ENCODE measurements at regions not wholly inside any gene's neighbourhood (a gene's known extent, or its start where the extent isn't known, plus 50 kb on each side); places are given as distances from the start of the nearest gene placed in this dataset.

DNA sequence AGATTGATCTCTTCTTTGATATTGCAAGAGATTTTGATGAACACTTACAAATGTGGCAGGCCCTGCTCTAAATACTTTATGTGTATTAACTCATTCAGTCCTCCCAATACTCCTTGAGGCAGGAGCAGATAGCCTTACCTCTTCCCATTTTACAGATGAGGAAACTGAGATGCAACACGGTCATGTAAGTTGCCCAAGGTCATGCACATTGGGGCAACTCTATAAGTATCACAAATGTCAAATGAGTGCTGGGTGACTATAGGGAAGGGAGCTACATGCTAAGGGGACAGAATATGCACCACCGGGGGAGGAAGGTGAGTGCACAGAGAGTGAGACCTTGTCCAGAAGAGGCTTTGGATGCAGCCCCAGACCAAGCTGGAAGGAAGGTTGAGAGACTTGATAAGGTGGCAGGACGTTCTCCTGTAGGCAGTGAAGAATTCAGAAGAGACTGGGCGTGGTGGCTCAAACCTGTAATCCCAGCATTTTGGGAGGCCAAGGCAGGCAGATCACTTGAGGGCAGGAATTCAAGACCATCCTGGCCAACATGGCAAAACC, 132.3 kb upstream of the PWP1 start:
- DNase-seq (ENCODE audit: low spot score), result no peak

- no peak for DNase-seq (ENCODE audit: low spot score)
Measured at GRCh38 chr12:107554941-107555340, 130.7 kb upstream of the PWP1 start.

GRCh38 chr12:107557026-107557425, 128.6 kb upstream of the PWP1 start:
- DNase-seq (ENCODE audit: low spot score), result no peak

- DNase-seq (ENCODE audit: low spot score), result no peak
Measured at GRCh38 chr12:107557589-107558100, 128.0 kb upstream of the PWP1 start.

GRCh38 chr12:107558141-107558815, 127.3 kb upstream of the PWP1 start:
- DNase-seq (ENCODE audit: low spot score), result no peak

DNA sequence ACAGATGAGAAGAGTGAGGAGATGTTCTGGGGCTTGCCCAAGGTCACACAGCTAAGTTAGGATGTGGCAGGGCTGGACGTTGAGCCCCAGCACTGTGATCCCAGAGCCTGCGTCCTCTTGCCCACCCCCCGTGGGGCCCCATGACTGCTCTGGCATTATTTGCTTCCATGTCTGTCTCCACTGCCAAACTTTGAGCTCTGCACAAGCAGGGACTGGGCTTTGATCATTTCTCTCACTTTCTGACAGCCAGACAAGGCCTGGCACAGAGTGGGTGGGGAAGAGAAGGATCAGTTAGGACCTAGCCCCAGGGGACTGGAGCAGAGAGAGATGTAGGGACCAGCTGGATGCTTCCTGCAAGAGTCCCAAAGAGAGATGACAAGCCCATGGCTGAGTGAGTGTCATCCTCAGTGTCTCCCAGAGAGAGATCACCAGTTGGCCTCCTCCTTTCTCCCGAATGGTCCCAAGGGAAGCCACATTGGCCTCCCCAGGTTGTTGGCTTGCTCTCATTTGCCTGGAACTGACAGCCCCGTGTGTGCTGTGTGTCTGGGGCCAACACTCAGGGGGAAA, 126.7 kb upstream of the PWP1 start:
- no peak for DNase-seq (ENCODE audit: low spot score)

- no peak for DNase-seq (ENCODE audit: low spot score)
Measured at GRCh38 chr12:107560165-107560898, 125.3 kb upstream of the PWP1 start.

GRCh38 chr12:107560899-107561285, 124.7 kb upstream of the PWP1 start:
- DNase-seq (ENCODE audit: low spot score), result no peak

GRCh38 chr12:107564946-107565345, 120.7 kb upstream of the PWP1 start:
- DNase-seq (ENCODE audit: low spot score), result no peak

- no peak for DNase-seq (ENCODE audit: low spot score)
Measured at GRCh38 chr12:107565551-107565950, 120.0 kb upstream of the PWP1 start.

- DNase-seq (ENCODE audit: low spot score), result no peak
Measured at GRCh38 chr12:107567876-107568619, 117.6 kb upstream of the PWP1 start.

DNA sequence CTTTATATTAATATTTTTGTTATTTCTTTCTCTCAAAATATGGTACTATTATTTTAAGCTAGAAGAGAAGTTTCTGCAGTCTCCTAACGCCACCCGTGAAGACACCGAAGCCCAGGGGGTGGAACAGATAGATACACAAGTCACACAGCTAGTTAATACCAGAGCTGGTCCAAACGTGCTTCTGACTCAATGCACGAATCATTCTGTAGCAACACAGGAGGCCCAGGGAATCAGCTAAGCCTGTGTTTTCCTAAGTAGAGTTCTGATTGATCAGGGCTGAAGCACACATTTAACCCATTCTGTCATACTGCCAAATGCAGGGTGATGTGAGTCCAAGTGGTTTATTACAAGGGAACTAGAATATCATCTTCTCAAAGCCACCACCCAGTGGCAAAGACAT, 116.9 kb upstream of the PWP1 start:
- no peak for DNase-seq (ENCODE audit: low spot score)

DNA sequence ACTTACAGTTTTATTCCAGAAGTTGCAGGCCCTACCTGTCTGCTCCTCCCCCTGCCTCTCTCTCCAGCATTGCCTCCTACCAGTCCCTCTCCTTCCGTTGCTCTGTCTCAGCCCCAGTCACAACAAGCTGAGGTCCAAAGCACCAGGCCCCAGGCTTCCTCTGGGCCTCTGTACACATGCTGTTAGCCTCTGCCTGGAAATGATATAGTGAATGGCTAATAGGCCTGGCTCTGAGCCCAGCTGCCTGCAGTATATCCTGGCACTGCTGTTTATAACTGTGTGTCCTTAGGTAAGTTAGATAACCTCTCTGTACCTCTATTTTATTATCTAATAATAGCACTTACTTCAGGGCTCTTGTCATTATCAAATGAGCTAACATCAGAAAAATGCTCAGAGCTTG, 114.9 kb upstream of the PWP1 start:
- DNase-seq (ENCODE audit: low spot score), result no peak

DNA sequence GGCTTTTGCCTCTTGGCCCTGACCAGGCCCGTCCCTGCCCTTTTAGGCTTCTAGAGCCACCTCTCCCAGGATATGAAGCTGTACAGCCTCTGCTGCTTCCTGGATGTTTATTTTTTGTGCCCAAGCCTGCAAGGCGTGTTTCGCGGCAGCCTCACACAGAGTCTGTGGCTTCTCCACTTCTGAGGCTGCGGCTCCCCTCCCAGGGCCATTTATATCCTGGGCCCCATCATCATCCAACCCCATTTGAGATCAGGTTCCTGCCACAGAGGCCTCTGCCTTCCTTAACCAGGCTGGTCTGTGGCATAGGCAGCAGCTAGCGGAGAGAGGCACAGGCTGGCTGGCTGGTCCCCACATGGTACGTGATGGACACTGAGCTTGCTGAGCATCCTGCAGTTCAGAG, 114.1 kb upstream of the PWP1 start:
- DNase-seq (ENCODE audit: low spot score), result no peak

GRCh38 chr12:107574691-107575090, 110.9 kb upstream of the PWP1 start:
- no peak for DNase-seq (ENCODE audit: low spot score)

GRCh38 chr12:107580750-107581618, 104.6 kb upstream of the PWP1 start:
- DNase-seq (ENCODE audit: low spot score), result no peak

- DNase-seq (ENCODE audit: low spot score), result no peak
Measured at GRCh38 chr12:107581619-107582015, 104.0 kb upstream of the PWP1 start.

- no peak for DNase-seq (ENCODE audit: low spot score)
Measured at GRCh38 chr12:107583551-107583950, 102.0 kb upstream of the PWP1 start.

DNA sequence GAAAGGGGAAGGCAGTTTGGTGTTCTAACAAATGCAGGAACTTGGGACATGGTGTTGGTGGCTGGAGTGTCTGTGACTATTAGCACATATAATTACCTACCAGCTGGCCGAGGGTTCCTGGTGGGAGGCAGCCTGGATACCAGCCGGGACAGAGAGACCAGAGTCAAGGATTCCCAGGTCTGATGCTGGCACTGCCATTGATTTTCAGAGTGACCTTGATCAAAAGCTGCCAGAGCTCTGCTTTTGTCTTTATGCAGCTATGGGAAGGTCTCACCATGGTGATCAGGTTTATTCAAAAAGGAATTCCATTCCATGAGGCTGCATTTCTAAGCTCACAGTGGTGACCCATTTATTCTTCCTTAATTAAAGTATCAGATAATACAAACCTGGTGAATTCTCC, 101.0 kb upstream of the PWP1 start:
- no peak for DNase-seq (ENCODE audit: low spot score)

- no peak for DNase-seq (ENCODE audit: low spot score)
Measured at GRCh38 chr12:107586256-107586970, 99.2 kb upstream of the PWP1 start.

GRCh38 chr12:107590413-107590812, 95.2 kb upstream of the PWP1 start:
- no peak for DNase-seq (ENCODE audit: low spot score)

Data from CD4-positive, alpha-beta T cell treated with Interleukin-15 for 4 hours (primary cell).